ENCODE measurements at regions not wholly inside any gene's neighbourhood (a gene's known extent, or its start where the extent isn't known, plus 50 kb on each side); places are given as distances from the start of the nearest gene placed in this dataset.

DNA sequence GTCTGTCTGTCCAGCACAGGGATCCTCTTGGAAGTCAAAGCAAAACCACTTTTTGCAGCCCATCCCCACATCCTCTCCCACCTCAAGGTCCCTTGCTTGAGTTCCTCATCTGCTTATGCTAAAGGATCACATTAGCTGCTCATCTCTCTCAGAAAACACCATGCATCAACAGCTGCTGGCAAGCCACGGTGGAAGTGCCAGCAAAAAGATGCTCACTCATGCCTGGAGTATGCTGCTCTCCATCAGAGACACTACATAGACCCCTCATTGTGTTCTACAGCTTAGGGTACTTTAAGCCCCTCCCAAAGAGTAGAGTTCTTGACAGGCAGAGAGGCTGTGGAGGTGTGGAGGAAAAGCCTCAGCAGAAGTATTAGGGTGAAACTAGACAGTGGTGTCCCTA, 94.6 kb upstream of the COL8A1 start:
- no peak overlapping the region for H2AFZ ChIP-seq (ENCODE audit: low read length)
- H3K4me2 ChIP-seq (ENCODE audit: insufficient read depth, insufficient read length, low read length) = no peak overlapping the region
- H2BK15ac ChIP-seq (ENCODE audit: low read depth, low read length) = no peak overlapping the region
- no peak overlapping the region for H3K9ac ChIP-seq (ENCODE audit: extremely low read depth, insufficient read length, low read length)
- no peaks in the 10 kb centered on the region for H3K79me1 ChIP-seq (ENCODE audit: insufficient read depth, low read depth, low read length, poor library complexity, severe bottlenecking)
- H3T11ph ChIP-seq (ENCODE audit: low read length) = no peak overlapping the region
- H2BK5ac ChIP-seq (ENCODE audit: insufficient read length, low read length) = no peak overlapping the region
- H2BK12ac ChIP-seq (ENCODE audit: insufficient read length, low read depth, low read length) = no peak overlapping the region
- H3K18ac ChIP-seq (ENCODE audit: insufficient read length, low read depth, low read length) = no peak overlapping the region
- no peak overlapping the region for H3K4ac ChIP-seq (ENCODE audit: low read depth, low read length)
- no peaks in the 10 kb centered on the region for H3K79me2 ChIP-seq (ENCODE audit: insufficient read depth, low read length)
- H4K91ac ChIP-seq (ENCODE audit: insufficient read length, low read depth, low read length) = no peak overlapping the region
- no peak overlapping the region for H4K8ac ChIP-seq (replicated peaks; ENCODE audit: insufficient read length, low read depth, low read length)
- no peak overlapping the region for H3K14ac ChIP-seq (ENCODE audit: insufficient read depth, low read length)
- no peaks in the 10 kb centered on the region for H3K9me3 ChIP-seq (ENCODE audit: control insufficient read depth, low read depth, low read length)
- no peaks in the 10 kb centered on the region for H3K23me2 ChIP-seq (ENCODE audit: insufficient read length, low read depth, low read length, poor library complexity, severe bottlenecking)
- Mint-ChIP-seq H3K9me3 (no peaks in the 10 kb centered on the region; a peak in 1 of 5 replicates), H3K4me3 (no peak overlapping the region), H3K27ac (no peak overlapping the region), H3K27me3 (ENCODE audit: low read depth) (no peaks in the 10 kb centered on the region; the same call in 1 of the 2 replicates), H3K4me1 (peaks cover 0 to 10% of the 10 kb centered on the region in 2 experiments; a peak in 2 of 4 replicates), H3K36me3 (ENCODE audit: insufficient read depth in 1 of 3, low read depth in 3 of 3) (no peaks in the 10 kb centered on the region; a peak in 1 of 7 replicates)
- TF ChIP-seq, protein P1, sequence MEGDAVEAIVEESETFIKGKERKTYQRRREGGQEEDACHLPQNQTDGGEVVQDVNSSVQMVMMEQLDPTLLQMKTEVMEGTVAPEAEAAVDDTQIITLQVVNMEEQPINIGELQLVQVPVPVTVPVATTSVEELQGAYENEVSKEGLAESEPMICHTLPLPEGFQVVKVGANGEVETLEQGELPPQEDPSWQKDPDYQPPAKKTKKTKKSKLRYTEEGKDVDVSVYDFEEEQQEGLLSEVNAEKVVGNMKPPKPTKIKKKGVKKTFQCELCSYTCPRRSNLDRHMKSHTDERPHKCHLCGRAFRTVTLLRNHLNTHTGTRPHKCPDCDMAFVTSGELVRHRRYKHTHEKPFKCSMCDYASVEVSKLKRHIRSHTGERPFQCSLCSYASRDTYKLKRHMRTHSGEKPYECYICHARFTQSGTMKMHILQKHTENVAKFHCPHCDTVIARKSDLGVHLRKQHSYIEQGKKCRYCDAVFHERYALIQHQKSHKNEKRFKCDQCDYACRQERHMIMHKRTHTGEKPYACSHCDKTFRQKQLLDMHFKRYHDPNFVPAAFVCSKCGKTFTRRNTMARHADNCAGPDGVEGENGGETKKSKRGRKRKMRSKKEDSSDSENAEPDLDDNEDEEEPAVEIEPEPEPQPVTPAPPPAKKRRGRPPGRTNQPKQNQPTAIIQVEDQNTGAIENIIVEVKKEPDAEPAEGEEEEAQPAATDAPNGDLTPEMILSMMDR (conservative IDR thresholded peaks at IDR 0.05) = no peak
- WGBS (ENCODE audit: extremely low coverage, insufficient read length, low lambda C conversion rate) = no CpG with 5 or more reads among the region's 1 CpG
- DNase-seq = no peak
- H3K4me1 ChIP-seq (ENCODE audit: insufficient read depth, low read length) = no peaks in the 10 kb centered on the region
- H3K27me3 ChIP-seq (ENCODE audit: insufficient read depth, low read length) = no peaks in the 10 kb centered on the region
- no peak overlapping the region for H4K5ac ChIP-seq (ENCODE audit: insufficient read length, low read depth, low read length)
- H2AK5ac ChIP-seq (ENCODE audit: insufficient read length, low read length) = no peak overlapping the region
- no peak overlapping the region for H3K56ac ChIP-seq (ENCODE audit: insufficient read length, low read depth, low read length)
- no peak overlapping the region for H2BK120ac ChIP-seq (ENCODE audit: low read depth, low read length, poor library complexity, severe bottlenecking)
- no peaks in the 10 kb centered on the region for H4K20me1 ChIP-seq (ENCODE audit: control insufficient read depth, insufficient read depth, insufficient read length)
- no peak overlapping the region for H3K27ac ChIP-seq (ENCODE audit: insufficient read length, low read depth, low read length)
- H2BK20ac ChIP-seq (ENCODE audit: low read depth, low read length, poor library complexity, severe bottlenecking) = no peak overlapping the region
- no peak overlapping the region for H3K23ac ChIP-seq (ENCODE audit: insufficient read length, low read depth, low read length)
